GM18499 (cell line): ENCODE measurements at regions not wholly inside any gene's neighbourhood (a gene's known extent, or its start where the extent isn't known, plus 50 kb on each side); places are given as distances from the start of the nearest gene placed in this dataset.
"Not testable (repeated sequence)": the region's sequence is repeated elsewhere in the genome, so short reads cannot be mapped to it uniquely, and the experiment has no call there.

Experiments used
- ATAC-seq: cut with Tn5 transposase; IDR thresholded peaks from one replicate; pipeline ENCODE4 v1.9.1; 2021; ENCODE audit warnings: moderate number of reproducible peaks; ENCODE audit not compliant: insufficient read depth, unreplicated experiment

GRCh38 chr6:80425089-80425823, 318.8 kb downstream of the BCKDHB start:
- ATAC-seq: no peak

GRCh38 chr6:80411486-80411885, 305.0 kb downstream of the BCKDHB start:
- no peak for ATAC-seq

- not testable (repeated sequence) for ATAC-seq
These were observed 301.5 kb downstream of the BCKDHB start for GRCh38 chr6:80407976-80408375.

GRCh38 chr6:80404889-80405288, 298.4 kb downstream of the BCKDHB start:
- no peak for ATAC-seq

- ATAC-seq: no peak
These were observed 296.9 kb downstream of the BCKDHB start for GRCh38 chr6:80403365-80403764.

- ATAC-seq: no peak
These were observed 295.8 kb downstream of the BCKDHB start for GRCh38 chr6:80402266-80402665.
